ENCODE measurements at regions not wholly inside any gene's neighbourhood (a gene's known extent, or its start where the extent isn't known, plus 50 kb on each side); places are given as distances from the start of the nearest gene placed in this dataset.

- TF ChIP-seq EP300 (IDR thresholded peaks at IDR 0.05) (no peak), CTCF (IDR thresholded peaks at IDR 0.05) (no peak), POLR2A (IDR thresholded peaks at IDR 0.05) (no peak), POLR2AphosphoS5 (IDR thresholded peaks at IDR 0.05) (no peak)
Measured at GRCh38 chr3:6264036-6264435, 596.9 kb upstream of the GRM7 start.
